LNCAP (cell line): ENCODE measurements at regions not wholly inside any gene's neighbourhood (a gene's known extent, or its start where the extent isn't known, plus 50 kb on each side); places are given as distances from the start of the nearest gene placed in this dataset.

ENCODE experiments used
- CTCF ChIP-seq: fragments of 450-650 bp; IDR thresholded peaks from 2 replicates; pipeline ENCODE4 v1.5.1; 2017; ENCODE audit warnings: mild to moderate bottlenecking

DNA sequence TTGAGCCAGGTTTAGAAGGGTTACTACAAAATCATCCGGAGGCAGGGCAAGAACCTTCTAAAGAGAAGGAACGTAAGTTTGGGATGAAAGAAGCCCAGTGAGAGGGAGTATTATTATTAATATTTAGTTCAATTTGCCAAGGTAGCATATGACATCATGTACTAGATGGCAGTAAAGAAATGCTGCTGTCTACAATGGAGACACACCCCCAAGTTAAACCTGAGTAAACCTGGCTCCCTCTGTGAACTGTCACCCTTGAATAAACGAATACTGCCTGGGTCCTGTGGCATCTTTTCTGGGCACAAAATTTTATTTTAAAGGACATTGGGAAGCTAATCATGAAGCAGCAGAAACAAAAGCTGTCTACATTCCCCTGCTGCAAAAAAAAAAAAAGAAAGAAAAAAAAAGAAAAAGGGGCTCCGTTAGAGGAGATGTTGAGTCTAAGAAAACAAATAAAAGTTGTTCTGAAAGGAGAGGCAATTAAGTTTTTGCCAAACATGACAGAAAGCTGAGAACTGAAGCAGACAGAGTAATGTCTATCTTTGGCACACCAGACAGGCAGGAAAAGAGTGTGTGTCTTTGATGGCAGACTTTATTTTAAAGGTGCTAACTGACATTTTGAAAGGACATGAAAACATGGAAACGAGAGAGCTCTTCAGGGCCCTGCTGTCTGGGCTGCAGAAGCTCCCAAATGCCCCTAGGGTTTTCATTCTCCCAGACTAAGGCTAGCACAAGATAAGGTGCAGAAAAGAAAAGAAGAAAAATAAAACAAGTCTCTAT is 557.7 kb upstream of the CHAC2 start:
- TF ChIP-seq CTCF: no peak

DNA sequence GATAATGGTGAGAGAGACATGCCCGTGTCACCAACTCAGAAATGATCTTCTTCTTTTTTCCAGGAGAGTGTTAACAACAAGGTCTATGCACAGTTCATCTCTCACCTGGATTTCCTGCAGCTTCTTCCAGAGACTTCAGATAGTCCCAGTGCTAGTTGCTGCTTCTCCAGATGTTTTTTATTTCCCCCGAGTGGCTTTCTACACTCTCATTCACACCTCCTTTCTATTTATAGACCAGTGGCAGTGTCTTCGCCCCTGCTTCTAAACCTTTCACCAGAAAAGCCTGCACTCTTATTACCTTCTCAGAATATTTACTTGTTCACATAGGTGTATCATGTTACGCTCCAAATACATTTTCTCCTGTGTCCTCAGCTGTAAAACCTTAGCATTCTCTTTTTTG is 558.8 kb upstream of the CHAC2 start:
- TF ChIP-seq CTCF: no peak

DNA sequence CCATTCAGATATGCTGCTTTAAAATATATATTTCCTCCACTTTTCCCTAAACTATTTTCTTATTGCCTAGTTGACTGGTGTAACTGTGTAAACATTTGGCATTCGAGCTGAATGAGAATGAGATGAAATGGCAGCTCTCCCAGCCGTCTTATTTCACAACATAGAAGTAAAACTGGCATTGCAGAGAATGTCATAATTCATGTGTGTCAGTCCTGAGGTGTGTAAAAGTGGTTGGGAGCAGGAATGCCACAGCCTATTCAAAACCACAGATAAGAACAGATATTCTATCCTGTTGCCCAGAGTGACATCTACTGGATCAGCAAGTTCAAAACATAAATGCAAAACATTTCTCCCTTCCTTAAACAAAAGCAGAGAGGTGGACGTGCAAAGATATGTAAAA is 565.5 kb upstream of the CHAC2 start:
- TF ChIP-seq CTCF: peak; percentile 44; the same call in 1 of the 2 replicates

DNA sequence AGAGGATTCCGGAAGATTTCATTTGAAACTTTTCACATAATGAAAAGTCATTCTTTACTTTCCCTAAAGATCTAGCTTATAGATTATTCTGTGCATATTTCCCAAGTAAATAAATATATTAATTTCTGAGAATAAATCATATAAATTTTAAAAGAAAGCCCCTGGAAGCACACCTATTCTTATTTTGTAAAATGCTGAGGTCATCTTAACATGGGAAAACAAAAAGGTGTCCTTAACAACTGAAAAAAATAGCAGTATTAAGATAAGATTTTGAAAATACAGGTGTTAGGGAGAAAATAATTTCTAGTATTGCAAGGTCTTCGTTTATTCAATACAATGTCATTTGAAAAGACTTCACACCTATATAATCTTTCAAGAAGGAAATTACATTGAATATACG is 567.5 kb upstream of the CHAC2 start:
- no peak for TF ChIP-seq CTCF

GRCh38 chr2:53188851-53189510 is 578.6 kb upstream of the CHAC2 start:
- TF ChIP-seq CTCF: no peak

DNA sequence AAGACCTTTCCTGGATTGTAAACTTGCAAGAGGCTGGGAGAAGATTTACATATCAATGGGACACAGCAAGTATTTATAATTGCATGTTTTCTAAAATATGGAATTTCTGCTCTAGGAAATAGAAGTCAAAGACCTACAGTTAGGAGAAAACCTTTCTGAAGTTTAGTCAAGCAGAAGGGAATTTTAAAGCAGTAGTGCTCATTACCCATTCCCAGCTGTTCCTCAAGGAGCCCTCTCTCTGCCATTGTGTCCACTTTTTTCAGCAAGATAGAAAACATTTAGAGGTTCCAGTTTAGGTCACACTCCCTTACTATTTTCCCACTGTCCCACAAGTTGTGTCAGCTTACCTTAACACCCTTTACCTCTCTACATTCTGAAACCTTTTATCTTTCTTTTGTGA is 584.0 kb upstream of the CHAC2 start:
- TF ChIP-seq CTCF: no peak

DNA sequence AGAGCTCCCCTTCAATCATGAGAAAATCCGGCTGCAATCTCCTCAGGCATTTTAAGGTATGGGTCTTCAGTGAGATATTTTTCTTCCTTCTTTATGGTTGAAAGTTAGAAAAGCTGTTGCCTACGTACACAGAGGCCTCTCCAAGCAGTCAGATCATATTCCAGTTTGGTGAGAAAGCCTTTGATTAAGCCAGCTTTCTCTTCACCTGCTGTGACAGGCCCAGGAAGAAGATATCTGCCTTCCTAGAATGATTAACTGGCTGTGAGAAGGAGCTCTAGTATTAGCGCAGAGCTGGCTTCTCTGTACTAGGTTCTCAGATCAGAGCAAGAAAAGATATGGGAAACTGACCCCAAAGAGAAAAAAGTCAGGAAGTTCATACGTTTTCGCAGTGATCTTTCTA is 585.0 kb upstream of the CHAC2 start:
- no peak for TF ChIP-seq CTCF
